ENCODE measurements at regions not wholly inside any gene's neighbourhood (a gene's known extent, or its start where the extent isn't known, plus 50 kb on each side); places are given as distances from the start of the nearest gene placed in this dataset.

DNA sequence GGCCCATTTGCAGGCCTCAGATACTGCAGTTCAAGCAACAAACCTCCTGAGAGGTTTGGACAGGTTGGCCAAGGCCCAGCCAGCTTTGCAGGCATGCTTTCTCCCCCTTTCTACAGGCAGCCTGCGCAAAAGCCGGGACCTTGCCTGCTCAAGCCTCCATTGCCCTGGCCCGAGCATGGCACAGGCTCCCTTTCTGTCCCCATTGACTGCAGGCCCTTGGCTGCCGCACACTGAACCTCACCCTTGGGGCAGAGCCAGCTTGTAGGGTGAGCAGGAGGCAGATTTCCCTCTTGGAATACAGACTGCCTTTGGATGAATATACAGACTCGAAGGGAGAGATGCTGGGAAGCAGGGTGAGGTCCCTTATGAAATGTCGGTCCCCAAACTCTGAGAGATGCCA is 461.7 kb upstream of the PROK2 start:
- Histone ChIP-seq H3K27ac (replicated peaks in 1 of 4) (no peak overlapping the region), H3K4me1 (peaks cover 32 to 56% (median 39%) of the 10 kb centered on the region in 4 donors), H3K4me3 (no peak overlapping the region), H3K36me3 (no peaks in the 10 kb centered on the region), H3K9me3 (no peaks in the 10 kb centered on the region), H3K27me3 (no peaks in the 10 kb centered on the region)
- TF ChIP-seq POLR2AphosphoS5 (IDR thresholded peaks at IDR 0.05) (no peak), POLR2A (IDR thresholded peaks at IDR 0.05; ENCODE audit: low read depth) (no peak), EP300 (IDR thresholded peaks at IDR 0.05) (no peak)
- TF ChIP-seq, protein P1, sequence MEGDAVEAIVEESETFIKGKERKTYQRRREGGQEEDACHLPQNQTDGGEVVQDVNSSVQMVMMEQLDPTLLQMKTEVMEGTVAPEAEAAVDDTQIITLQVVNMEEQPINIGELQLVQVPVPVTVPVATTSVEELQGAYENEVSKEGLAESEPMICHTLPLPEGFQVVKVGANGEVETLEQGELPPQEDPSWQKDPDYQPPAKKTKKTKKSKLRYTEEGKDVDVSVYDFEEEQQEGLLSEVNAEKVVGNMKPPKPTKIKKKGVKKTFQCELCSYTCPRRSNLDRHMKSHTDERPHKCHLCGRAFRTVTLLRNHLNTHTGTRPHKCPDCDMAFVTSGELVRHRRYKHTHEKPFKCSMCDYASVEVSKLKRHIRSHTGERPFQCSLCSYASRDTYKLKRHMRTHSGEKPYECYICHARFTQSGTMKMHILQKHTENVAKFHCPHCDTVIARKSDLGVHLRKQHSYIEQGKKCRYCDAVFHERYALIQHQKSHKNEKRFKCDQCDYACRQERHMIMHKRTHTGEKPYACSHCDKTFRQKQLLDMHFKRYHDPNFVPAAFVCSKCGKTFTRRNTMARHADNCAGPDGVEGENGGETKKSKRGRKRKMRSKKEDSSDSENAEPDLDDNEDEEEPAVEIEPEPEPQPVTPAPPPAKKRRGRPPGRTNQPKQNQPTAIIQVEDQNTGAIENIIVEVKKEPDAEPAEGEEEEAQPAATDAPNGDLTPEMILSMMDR (IDR thresholded peaks at IDR 0.05) = no peak
- intact Hi-C loops (cut with DNase I) = no loop called here
- no peak for DNase-seq (ENCODE audit: extremely low spot score)
- 64% methylated on average over 5 of the region's 6 CpGs for WGBS

GRCh38 chr3:72245183-72245811 is 460.3 kb upstream of the PROK2 start:
- Histone ChIP-seq H3K4me1 (peaks cover 32 to 56% (median 39%) of the 10 kb centered on the region in 4 donors), H3K4me3 (no peak overlapping the region), H3K27ac (replicated peaks in 1 of 4) (peak overlapping the region in 1 of 4 donors; percentile 26), H3K36me3 (no peaks in the 10 kb centered on the region), H3K9me3 (no peaks in the 10 kb centered on the region), H3K27me3 (no peaks in the 10 kb centered on the region)
- DNase-seq (ENCODE audit: extremely low spot score) = no peak
- intact Hi-C loops (cut with DNase I) = no loop called here
- 59% methylated on average over 5 of the region's 9 CpGs for WGBS
- TF ChIP-seq EP300 (IDR thresholded peaks at IDR 0.05) = no peak
- peak in 1 of 2 donors; percentile 39 for TF ChIP-seq POLR2AphosphoS5 (IDR thresholded peaks at IDR 0.05)

- intact Hi-C loops (cut with DNase I) = no loop called here
- H3K4me1 ChIP-seq = peaks cover 32 to 56% (median 39%) of the 10 kb centered on the region in 4 donors
- DNase-seq (ENCODE audit: extremely low spot score) = no peak
- H3K4me3 ChIP-seq = no peak overlapping the region
- no peaks in the 10 kb centered on the region for H3K9me3 ChIP-seq
- no peaks in the 10 kb centered on the region for H3K36me3 ChIP-seq
- TF ChIP-seq, protein P1 (IDR thresholded peaks at IDR 0.05) = no peak
- TF ChIP-seq EP300 (IDR thresholded peaks at IDR 0.05) (no peak), POLR2A (IDR thresholded peaks at IDR 0.05; ENCODE audit: low read depth) (no peak), POLR2AphosphoS5 (IDR thresholded peaks at IDR 0.05) (no peak)
- no peak overlapping the region for H3K27ac ChIP-seq (replicated peaks in 1 of 4)
- 73% methylated on average over 5 of the region's 5 CpGs for WGBS
- no peaks in the 10 kb centered on the region for H3K27me3 ChIP-seq
These were observed 459.4 kb upstream of the PROK2 start for GRCh38 chr3:72244396-72244795.

GRCh38 chr3:72242326-72242725 is 457.4 kb upstream of the PROK2 start:
- H3K27me3 ChIP-seq = no peaks in the 10 kb centered on the region
- H3K9me3 ChIP-seq = no peaks in the 10 kb centered on the region
- no peak for DNase-seq (ENCODE audit: extremely low spot score)
- H3K27ac ChIP-seq (replicated peaks in 1 of 4) = no peak overlapping the region
- TF ChIP-seq POLR2A (IDR thresholded peaks at IDR 0.05; ENCODE audit: low read depth) = no peak
- no peak for TF ChIP-seq POLR2AphosphoS5 (IDR thresholded peaks at IDR 0.05)
- TF ChIP-seq, protein P1 (IDR thresholded peaks at IDR 0.05) = no peak
- no peak for TF ChIP-seq EP300 (IDR thresholded peaks at IDR 0.05)
- intact Hi-C loops (cut with DNase I) = no loop called here
- H3K4me1 ChIP-seq = peaks cover 26 to 47% (median 40%) of the 10 kb centered on the region in 4 donors
- H3K4me3 ChIP-seq = no peak overlapping the region
- H3K36me3 ChIP-seq = no peaks in the 10 kb centered on the region
- WGBS = 60% methylated on average over 2 of the region's 2 CpGs

- Histone ChIP-seq H3K27me3 (no peaks in the 10 kb centered on the region), H3K36me3 (no peaks in the 10 kb centered on the region), H3K9me3 (no peaks in the 10 kb centered on the region), H3K4me3 (no peak overlapping the region), H3K4me1 (peaks cover 21 to 40% (median 34%) of the 10 kb centered on the region in 4 donors), H3K27ac (replicated peaks in 1 of 4) (no peak overlapping the region)
- WGBS = 95% methylated on average over 1 of the region's 1 CpG
- no peak for TF ChIP-seq POLR2AphosphoS5 (IDR thresholded peaks at IDR 0.05)
- TF ChIP-seq POLR2A (IDR thresholded peaks at IDR 0.05; ENCODE audit: low read depth) = no peak
- no peak for TF ChIP-seq EP300 (IDR thresholded peaks at IDR 0.05)
- TF ChIP-seq, protein P1 (IDR thresholded peaks at IDR 0.05) = no peak
- intact Hi-C loops (cut with DNase I) = no loop called here
- no peak for DNase-seq (ENCODE audit: extremely low spot score)
These were observed 456.6 kb upstream of the PROK2 start for GRCh38 chr3:72241525-72241924.

Data from esophagus muscularis mucosa (tissue), 4 donors.